H1 (cell line): ENCODE measurements at regions not wholly inside any gene's neighbourhood (a gene's known extent, or its start where the extent isn't known, plus 50 kb on each side); places are given as distances from the start of the nearest gene placed in this dataset.

ENCODE experiments used
- CTCF ChIP-seq, 3 experiments: IDR thresholded peaks; 1 replicate in 2 of 3; 2 replicates in 1 of 3; pipeline versions ENCODE4 v1.5.1 to v1.6.1; 2011; ENCODE audit warnings: low read length in 3 of 3, mild to moderate bottlenecking in 3 of 3, inconsistent platforms in 2 of 3, low read depth in 1 of 3, moderate library complexity in 1 of 3; ENCODE audit not compliant: insufficient read depth in 1 of 3; ENCODE audit errors: control extremely low read depth in 1 of 3
- FOSL1 ChIP-seq: IDR thresholded peaks from 2 replicates; pipeline ENCODE4 v1.6.1; 2011; ENCODE audit warnings: mild to moderate bottlenecking, low read depth, low read length, moderate library complexity; ENCODE audit not compliant: insufficient read depth
- PHF8 ChIP-seq: fragments of 200-600 bp; sonication (generic); conservative IDR thresholded peaks from 2 replicates; pipeline ENCODE4 v1.7.1; 2012; ENCODE audit warnings: low read depth, mild to moderate bottlenecking, inconsistent platforms, low read length, moderate library complexity
- RXRA ChIP-seq: IDR thresholded peaks from 2 replicates; pipeline ENCODE4 v1.6.1; 2011; ENCODE audit warnings: low read depth, mild to moderate bottlenecking, low read length, moderate library complexity; ENCODE audit not compliant: insufficient read depth
- TAF1 ChIP-seq: IDR thresholded peaks from 2 replicates; pipeline ENCODE4 v1.6.1; 2011; ENCODE audit warnings: mild to moderate bottlenecking, low read depth, low read length
- ZNF274 ChIP-seq: IDR thresholded peaks from 2 replicates; pipeline ENCODE4 v1.7.0; 2012; ENCODE audit warnings: low read length, borderline replicate concordance; ENCODE audit errors: extremely low read depth

- TF ChIP-seq PHF8: no peak
- TF ChIP-seq ZNF274: no peak
- TF ChIP-seq CTCF (IDR thresholded peaks at IDR 0.05; ENCODE audit: control extremely low read depth in 1 of 3, insufficient read depth in 1 of 3, low read depth in 1 of 3, low read length in 3 of 3): no peak
- TF ChIP-seq RXRA: no peak
- TF ChIP-seq FOSL1: no peak
- TF ChIP-seq TAF1: no peak
Observed at GRCh38 chr7:31260851-31261250, 79.7 kb downstream of the NEUROD6 start.
